HG02678 (cell line): ENCODE measurements at regions not wholly inside any gene's neighbourhood (a gene's known extent, or its start where the extent isn't known, plus 50 kb on each side); places are given as distances from the start of the nearest gene placed in this dataset.

Source experiments
- ATAC-seq: cut with Tn5 transposase; IDR thresholded peaks from one replicate; pipeline ENCODE4 v1.9.1; 2021; ENCODE audit warnings: mild to moderate bottlenecking, moderate library complexity; ENCODE audit not compliant: unreplicated experiment

DNA sequence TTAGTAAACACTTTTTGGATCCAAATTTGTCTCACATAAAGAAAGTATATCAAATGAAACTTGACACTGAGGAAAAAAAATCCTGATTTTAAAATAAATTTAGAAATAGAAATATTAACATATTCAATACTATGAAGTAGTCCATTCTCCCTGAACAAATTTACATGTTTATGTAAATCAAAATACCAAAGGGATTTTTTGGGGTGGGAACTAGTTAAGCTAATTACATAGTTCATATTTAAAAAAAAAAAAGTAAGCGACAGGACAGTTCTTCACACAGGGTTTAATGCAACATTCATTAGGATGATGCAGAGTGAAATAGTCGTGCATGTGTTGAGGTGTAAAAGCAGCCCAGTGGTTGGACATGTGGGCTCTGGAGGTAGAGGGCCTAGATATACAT is 433.5 kb upstream of the B3GALT2 start:
- ATAC-seq: no peak

DNA sequence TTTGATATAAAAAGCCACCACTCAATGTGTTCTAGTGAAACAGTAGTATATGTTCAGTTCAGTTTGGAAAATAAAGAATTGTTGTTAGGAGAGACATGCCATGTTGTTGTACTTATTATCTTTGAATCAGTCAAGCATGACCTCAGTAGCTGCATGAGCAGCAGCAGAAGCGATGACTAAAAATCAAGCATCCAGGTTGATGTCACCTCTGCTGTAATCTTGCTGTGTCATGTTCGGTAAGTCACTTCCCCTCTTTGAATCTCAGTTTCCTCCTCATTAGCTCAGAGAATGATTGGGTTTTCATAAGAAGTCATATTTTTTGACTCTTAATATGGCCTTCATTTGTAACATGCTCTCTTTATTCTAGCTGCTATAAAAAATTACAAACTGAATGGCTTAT is 428.4 kb upstream of the B3GALT2 start:
- ATAC-seq: no peak

DNA sequence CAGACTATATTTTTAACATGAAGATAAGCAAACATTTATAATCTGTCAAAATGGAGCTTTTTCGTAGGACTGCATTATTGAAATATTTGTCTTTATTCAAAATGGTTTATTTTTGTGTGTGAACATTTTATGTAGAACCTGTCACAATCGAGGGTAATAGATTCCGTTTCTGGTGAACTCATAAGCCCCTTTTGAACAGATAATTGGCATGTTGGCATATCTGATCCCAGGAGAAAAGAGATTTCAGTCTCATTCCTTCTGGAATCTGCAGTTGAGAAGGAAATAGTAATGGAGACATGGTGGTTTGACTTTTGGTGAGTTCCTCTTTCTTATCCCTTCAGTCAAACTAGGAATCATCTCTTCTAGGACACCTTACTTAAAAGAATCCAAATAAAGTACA is 427.9 kb upstream of the B3GALT2 start:
- ATAC-seq: no peak

DNA sequence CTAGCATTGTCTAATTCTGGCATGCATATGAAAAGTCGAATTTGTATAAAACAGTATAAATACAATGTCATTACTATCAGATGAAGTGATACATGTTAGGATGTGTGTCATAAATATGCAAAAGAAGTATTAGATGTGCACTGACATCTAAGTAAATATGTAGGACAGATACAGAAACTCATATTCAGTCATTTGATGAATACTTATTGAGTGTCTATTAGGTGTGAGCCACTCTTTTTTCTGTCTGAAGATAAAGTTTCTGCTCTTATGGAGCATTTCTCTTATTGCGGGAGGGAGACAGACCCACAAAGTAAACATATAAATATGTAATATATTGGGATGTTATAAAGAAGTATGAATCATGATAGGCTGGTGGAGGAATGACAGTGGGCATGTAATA is 426.6 kb upstream of the B3GALT2 start:
- ATAC-seq: no peak

DNA sequence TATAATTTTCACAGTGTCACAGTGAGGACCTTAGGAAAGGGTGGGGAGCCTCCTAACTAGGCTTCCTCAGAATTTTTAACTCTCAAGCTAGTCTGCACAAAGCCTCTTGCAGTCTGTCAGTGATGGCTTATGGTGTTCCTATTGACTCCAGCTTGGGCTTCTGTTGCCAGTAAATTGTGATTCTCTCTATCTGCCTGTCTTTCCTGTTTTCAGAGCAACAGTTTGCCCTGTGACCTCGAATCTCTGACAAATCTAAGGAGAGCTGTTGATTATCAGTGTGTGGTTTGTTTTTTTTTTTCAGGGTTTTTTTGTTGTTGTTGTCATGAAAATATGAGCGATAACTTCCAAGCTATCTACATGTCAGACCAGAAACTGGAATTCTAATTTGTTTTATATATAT is 423.2 kb upstream of the B3GALT2 start:
- no peak for ATAC-seq

DNA sequence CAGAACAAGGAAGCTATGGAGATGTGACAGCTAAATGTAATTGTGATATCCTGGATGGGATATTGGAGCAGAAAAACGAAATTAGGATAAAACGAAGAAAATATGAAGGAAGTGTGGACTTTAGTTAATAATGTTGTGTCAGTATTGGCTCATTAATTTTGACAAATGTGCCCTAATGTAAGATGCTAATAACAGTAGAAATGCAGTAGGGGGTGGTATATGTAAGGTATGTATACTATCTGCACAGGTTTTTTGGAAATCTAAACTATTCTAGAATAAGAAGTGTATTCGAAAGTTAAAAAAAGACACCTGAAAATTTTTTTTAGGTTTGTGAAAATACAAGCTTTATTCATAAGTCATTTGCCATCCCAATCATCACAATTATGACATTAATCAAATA is 421.4 kb upstream of the B3GALT2 start:
- no peak for ATAC-seq

DNA sequence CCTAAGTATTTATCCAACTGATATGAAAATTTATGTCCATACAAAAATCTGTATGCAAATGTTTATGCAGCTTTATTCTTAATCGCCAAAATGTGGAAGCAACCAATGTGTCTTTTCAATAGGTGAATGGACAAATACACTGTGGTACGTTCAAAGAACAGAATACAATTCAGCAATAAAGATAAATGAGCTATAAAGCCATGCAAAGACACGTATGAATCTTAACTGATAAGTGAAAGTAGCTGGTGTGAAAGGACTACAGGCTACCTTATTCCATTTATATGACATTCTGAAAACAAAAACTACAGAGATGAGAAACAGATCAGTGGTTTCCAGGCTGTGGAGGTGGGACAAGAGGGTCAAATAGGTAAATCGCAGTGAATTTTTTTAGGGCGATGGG is 419.6 kb upstream of the B3GALT2 start:
- no peak for ATAC-seq

DNA sequence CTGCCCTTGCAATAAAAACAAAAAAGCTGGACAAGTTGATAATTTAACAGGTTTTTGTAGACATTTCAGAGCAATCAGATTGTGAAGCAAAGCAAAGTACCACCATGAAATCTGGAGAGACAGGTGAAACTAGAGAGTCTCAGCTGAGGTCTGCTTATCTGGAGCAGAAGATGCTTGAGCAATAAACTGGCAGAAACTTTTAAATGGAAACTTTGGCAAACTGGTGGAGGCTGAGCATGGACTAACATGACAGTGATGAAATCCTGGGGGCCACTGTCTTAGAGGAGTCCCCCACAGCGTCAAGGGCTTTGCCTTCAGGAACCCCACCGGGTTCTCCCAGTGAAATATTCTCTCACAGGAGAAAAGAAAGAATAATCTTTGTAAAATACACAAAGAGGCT is 416.3 kb upstream of the B3GALT2 start:
- ATAC-seq: no peak

DNA sequence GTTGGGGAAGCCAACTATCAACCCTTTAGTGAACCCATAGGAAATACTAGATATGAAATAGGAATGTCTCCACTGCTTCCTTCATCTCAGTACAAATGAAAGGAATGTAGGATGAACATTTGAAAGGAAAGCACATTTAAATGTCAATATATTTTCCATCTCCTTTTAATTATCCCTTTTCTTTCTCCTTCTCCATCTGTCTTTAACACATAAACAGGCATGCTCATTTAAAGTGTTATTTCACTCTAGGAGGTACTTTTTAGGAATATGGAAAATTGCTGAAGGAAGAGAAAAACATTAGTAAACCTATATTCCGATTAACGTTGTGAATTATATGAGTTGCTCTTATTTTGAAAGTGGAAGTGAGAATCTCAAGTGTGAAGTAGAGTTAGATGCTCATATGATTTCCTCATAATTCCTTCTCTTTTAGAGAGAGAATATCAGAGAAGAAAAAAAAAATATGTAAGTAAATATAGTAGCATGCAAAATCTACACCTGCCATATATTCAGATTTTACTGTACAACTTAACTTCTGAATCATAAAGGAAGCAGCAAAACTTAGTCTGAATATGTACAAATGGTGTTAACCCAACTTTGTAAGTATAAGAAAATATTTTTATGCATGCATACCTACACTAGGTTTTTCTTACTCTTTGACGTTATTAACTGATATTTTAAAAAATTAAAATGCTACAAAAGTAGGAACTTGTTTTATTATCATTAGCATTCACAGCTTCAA is 406.9 kb upstream of the B3GALT2 start:
- no peak for ATAC-seq

DNA sequence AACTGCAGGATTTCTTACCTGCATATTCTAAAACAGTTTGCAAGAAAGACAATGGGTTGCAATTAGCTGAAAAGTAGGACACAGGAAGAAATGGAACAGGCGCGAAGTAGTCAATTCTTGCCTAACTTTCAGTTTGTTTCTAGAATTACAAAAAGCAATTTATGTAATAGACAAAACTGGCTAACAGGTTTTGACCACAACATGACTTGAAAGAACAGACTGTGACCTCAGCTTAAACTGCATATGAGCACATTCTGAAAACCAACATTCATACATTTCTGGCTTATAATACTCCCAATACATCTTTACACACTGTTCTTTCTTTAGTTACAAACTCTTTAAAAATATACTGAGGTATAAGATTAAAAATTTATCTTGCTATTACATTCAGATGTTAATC is 405.9 kb upstream of the B3GALT2 start:
- no peak for ATAC-seq

DNA sequence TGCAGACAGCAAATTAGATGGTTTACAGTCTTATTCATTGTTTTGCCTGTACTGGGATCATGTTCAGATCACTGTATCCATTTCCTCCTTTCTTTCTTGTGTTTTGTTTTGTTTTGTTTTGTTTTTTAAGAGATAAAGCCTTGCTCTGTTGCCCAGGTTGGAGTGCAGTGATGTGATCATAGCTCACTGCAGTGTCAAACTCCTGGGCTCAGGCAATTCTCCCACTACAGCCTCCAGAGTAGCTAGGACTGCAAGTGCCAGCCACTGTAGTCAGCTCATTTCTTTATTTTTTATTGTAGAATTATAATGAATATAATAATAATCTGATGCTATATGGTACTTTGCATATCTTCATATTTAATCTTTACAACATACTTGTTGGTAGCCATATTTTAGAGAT is 403.7 kb upstream of the B3GALT2 start:
- ATAC-seq: no peak

DNA sequence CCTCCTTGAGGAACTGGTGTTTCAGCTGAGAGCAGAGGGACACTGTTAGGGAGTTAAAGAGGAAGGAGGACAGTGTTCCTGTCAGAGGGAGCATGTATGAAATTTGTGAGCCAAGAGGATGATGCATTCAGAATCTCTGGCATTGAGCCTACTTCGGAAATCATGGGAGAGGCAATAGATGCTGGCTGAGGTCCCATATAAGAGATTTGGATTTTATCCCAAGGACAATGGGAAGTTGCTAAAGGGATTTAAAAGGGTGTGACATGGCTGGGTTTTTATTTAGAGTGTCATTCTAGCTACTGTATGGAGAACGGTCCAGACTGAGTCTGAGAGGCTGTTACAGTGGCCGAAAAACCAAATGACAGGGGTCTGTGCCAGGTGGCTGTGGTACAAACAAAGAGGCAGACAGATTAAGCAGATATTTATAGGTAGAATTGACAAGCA is 403.2 kb upstream of the B3GALT2 start:
- ATAC-seq: no peak

DNA sequence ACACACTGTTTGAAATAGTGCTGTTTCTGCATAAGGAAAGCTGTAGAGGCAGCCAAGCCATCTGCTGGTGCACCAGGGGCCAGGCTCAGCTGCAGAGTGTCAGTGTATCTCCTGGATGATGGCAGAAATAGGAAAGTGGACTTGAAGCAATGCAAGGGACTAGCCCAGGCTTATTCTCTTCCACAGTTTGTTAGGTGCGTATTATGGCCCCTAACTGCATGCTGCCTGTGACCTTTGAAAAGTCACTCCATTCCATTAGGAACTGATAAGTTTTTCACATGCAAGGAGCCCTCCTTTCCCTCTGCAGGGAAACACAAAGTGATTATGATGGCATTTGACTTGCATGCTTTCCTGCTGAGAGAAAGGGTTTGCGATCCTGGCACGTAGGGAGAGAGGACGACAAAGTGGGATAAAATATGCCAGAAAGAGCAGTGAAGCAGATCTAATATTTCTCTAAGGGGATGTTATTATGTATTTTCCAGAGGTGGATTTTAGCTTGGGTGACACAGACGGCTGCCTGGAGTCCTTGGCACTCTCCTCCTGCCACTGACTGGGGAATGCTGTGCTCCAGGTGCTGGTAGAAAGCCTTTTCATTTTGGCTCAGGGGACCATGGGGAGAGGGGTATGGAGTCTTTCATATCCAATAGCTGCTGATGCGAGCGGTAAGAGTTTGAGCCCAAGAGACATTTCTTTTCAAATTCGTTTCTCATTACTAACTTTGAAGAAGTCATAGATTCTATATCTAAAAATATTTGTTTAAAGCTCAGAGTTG is 402.1 kb upstream of the B3GALT2 start:
- no peak for ATAC-seq

DNA sequence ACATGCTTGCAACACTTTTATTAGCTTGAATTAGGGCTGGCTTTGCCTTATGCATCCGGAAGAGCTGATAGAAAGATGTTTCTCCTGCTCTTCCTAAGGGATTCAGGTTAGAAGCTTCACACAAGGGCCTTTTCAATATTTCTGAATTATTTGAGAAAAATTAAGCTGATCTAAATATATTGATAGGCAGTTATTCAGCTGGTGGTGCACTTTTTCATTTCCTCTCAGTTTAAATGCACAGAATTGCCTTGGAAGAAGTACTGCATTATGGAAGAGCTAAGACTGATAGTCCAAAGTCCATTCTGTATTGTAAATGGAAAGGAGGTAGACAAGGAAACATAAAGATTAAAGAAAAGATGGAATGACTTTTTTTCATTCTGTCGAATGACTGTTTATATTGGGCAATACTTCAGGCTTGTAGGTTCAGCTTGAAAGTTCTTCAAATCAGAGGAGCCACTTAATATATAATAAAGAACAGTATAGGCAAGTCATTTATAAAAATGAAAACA is 398.4 kb upstream of the B3GALT2 start:
- ATAC-seq: no peak

DNA sequence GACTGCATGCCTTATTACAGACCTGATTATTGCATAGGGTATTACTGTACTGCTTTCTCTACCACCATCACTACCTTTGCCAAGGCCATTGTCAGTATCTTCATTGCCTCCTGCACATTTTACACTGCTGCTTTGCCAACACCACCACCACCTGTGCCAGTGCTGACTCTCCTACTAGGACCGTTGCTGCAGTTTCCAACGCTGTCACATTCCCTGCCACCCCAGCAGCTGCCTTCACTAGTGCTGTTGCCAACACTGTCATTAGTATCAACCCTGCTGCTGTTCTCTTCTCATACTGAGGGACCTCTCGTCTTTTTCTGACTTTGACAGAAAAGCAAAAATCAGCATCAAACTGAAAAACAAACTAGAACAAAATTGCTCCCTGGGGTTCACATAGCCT is 394.9 kb upstream of the B3GALT2 start:
- no peak for ATAC-seq

DNA sequence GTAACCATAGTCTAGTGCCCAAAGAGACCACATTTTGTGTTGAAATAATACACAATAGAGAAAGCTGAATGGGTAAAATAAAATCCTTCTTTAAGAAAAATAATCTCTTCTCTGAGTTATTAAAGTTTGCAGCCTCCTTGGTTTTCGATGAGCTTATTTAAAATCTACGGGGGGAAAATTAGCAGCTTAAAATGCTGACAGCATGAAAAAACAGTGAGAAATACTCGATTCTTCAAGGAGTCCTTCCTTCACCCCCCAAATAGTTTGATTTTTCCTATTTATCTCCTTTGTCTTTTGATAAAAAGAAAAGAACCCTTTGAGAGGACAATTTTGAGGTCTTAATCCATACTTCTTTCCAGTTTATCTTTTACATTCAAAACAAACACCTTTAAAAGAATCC is 394.0 kb upstream of the B3GALT2 start:
- ATAC-seq: no peak

DNA sequence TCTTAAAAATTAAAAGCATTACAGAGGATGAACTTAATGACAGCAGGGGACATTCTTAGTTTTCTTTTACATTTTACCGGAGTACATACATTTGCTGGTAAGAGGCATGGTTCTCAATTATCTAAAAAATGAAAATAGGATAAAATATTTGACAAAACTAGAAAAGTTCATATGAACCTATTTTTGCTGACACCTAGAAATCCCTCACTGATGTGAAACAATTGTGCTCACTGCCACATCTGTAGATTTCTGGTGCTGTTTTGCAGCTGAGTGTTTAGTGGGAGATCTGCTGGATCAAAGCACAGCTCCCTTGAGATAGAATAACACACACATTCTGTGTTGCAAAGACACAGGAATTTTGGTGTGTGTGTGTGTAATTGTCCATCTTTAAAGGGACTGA is 392.9 kb upstream of the B3GALT2 start:
- ATAC-seq: no peak

DNA sequence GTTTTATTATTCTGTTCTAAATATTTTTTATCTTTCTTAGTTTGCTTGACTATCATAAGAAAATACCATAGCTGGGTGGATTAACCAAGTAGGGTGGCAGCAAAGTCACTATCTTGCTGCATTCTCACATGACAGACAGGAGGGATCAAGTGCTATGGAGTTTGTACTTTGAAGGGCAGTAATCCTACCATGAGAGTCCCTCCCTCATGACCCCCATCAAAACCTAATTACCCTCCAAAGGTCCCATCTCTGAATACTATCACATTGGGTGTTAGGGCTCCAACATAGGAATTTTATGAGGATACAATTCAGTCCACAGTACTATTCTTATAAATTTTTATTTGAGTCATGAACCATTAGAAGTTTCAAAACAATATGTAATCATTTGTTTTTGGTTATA is 388.5 kb upstream of the B3GALT2 start:
- ATAC-seq: no peak

DNA sequence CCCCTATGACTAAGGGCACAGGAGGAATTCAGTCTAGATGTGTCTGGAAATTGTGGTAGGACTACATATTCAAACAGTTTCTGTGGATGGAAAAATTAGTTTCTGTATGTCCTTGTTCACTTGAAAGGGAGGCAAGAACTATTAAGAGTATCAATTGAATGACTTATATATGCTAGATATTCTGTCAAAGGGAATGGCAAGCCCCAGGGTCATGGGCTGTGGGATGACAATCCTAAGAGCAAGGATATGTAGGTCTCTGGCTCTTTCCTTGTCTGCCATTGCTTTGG is 383.5 kb upstream of the B3GALT2 start:
- ATAC-seq: no peak

DNA sequence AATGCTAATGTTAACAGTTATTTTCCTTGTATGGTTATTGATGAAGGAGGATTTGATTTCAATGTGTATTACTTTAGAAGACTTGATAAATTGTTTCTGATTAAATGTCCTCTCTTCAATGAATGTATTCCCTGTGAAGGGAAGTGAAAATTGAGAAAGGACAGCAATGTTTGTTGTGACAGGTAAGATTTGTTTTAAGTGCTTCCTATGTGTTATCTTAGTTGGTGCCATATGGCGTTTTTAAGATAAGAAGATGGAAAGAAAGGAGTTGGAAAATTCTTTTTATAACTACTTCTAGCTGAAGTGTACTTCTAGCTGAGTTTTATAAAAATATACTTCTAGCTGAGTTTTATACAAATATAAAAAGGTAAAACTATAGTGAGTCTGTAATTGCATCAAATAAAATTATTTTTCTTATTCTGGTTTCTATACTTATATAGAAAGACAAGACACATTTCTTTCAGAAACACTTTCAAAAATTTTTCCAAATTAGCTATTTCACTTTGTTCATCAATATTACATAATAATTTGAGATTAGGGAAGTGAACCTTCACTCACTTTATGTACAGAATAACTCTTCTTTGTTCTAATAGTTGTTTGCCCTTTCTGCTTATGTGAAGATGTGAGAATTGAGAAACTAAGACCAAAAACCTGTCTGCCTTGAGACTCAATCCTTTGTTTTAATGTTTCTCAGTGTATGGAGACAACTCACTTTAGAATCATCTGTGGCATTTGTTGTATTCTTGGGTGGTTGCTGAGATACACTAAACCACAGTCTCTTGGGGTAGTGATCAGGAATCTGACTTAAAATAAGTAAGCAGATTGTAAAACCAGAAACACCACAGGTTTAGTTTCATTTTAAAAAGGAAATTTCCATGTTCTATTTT is 382.9 kb upstream of the B3GALT2 start:
- no peak for ATAC-seq

DNA sequence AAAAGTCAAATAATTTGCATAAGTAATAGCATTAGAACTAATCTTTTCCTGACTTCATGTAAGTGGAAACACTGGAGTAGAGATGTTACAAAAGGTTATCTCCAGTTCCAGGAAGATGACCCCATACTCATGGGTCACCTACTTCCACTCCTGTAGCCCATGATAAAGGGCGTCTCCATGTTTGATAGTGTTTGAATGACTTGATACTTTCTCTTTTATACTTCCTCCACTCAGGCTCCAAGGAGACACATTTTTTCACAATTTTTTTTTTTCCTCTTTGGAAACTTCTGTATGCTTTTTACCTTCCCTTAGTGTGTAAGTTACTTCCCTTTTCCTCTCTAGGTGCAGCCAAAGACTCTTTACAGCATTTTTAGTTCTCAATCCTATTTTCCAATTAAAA is 382.1 kb upstream of the B3GALT2 start:
- no peak for ATAC-seq

DNA sequence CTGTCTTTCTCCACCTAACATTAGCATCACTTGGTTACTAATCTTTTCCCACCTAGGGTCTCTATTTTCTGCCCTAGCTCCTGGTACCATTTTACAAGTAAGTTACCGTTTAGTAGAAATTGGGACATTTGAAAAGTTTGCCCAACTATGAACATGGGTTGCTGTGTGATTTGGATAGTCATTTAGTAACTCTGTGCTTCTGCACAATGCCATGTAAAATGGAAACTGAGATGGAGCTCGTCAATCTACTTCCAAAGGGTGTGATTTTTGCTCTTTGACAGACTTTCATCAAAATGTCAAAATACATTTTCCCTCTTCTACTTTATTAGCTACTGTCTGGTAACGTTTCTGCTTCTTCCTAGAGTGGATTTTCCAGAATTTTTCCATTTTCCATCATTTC is 381.5 kb upstream of the B3GALT2 start:
- no peak for ATAC-seq
